NCI-H345 (cell line): ENCODE measurements at regions not wholly inside any gene's neighbourhood (a gene's known extent, or its start where the extent isn't known, plus 50 kb on each side); places are given as distances from the start of the nearest gene placed in this dataset.

Experiments used
- DNase-seq: peaks from one replicate; lab custom pipeline; 2025; lab: John Stamatoyannopoulos, UW

DNA sequence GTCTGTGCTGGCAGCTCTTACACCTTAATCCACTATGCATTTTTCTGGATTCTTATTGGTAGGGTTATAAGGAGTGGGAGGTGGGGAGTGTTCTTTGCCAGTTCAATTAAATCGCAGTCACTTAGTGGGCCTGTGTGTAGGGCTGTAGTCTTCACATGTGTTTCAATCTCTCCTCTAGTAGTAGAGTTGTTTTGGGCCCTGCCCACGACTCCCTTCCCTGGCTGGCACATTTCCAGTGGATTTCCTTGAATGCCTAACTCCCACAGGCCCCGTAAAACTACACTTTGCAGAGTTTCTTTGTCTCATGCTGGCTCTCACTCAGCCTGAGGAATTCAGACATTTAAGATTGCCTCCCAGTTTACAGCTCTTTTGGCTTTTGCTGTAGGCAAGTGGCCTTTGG lies 414.0 kb upstream of the OPRM1 start:
- no peak for DNase-seq

GRCh38 chr6:153624528-153624927 lies 414.5 kb upstream of the OPRM1 start:
- no peak for DNase-seq

DNA sequence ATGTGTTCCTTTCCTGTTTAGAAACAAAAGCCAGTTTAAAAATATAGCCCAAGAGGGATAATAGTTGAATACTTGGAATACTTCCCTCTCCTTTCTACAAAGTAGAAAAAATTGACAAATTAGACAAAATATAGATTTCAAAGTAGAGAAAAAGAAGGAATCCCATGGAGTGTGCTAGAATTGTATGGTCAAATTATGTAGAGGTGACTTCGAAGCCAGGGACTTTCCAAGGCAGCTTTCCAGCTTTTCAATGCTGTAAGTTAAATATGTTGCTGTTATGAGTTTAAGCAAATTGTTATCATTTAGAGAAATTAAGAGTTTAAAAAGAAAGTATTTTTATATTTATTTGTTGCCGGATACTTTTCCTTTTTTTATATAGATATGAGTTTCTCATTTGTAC lies 415.5 kb upstream of the OPRM1 start:
- no peak for DNase-seq

DNA sequence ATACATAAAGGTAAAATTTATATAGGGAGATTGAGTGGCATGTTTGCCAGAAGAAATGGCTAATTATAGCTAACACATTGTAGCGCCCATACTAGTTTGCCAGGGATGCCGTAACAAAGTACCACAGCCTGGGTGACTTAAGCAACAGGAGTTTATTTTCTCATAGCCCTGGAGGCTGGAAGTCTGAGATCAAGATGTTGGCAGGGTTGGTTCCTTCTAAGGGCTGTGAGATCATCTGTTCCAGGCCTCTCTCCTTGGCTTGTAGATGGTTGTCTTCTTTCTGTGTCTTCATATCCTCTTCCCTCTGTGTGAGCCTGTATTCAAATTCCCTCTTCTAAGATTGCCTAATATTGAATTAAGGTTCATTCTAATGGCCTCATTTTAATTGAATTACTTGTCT lies 417.5 kb upstream of the OPRM1 start:
- DNase-seq, result no peak

GRCh38 chr6:153621070-153621469 lies 418.0 kb upstream of the OPRM1 start:
- no peak for DNase-seq

DNA sequence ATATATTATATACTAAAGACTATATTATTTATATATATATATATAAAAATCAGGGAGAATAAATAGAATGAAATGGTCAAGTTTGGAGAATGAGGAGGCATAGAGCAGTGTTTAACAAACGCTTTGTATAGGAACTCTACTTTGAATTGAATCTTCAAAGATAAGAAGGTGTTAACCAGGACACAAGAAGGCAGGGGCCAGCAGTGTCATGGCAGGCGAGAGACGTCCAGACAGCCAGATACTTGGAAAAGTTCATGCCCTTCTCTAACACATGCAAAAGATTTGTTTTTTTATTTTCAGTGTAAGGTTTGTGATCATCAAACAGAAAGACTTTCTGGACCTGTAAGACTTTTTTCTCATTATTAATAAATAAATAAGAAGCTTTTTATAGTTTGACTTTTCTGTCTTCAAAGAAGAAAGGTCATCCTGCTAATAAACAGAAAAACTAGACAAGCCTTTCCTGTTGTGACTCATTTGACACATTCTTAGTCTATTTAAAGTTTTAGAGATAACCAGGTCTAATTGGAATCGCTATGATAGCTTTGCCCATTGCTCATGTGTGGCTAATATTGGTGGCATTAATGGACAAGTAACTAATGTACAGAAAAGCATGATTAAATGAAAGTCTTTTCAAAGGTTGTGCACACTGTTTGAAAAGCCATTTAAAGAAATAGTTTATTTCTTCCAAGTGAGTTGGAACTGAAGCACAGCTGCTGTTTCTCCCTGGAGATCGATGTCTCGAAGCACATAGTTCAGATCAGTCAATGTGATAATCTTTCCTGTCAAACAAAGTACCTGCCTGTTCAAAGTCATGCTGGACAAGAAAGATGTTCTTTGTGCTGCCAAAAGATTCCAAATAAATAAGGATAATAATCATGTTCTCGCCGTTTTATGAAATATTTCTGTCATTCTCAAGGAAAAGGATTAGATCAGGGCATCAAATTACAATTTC lies 420.4 kb upstream of the OPRM1 start:
- no peak for DNase-seq

DNA sequence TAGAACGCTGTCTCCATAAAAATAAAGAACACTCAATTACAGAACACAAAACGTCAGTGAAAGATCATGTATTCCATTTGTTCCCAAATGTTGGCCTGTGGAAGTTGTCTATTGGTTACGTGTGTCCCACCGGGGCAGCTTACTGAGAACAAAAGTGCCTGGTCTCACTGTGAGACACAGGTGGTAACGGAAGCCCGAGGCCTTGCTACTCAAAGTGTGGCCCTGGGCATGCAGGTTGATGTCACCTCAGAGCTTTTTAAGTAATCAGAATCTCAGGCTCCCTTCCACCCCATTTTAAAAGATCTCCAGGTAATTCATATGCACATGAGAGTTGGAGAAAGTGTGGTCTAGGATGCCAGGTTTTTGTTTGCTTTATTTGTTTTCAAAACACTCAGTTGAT lies 422.5 kb upstream of the OPRM1 start:
- DNase-seq, result no peak

DNA sequence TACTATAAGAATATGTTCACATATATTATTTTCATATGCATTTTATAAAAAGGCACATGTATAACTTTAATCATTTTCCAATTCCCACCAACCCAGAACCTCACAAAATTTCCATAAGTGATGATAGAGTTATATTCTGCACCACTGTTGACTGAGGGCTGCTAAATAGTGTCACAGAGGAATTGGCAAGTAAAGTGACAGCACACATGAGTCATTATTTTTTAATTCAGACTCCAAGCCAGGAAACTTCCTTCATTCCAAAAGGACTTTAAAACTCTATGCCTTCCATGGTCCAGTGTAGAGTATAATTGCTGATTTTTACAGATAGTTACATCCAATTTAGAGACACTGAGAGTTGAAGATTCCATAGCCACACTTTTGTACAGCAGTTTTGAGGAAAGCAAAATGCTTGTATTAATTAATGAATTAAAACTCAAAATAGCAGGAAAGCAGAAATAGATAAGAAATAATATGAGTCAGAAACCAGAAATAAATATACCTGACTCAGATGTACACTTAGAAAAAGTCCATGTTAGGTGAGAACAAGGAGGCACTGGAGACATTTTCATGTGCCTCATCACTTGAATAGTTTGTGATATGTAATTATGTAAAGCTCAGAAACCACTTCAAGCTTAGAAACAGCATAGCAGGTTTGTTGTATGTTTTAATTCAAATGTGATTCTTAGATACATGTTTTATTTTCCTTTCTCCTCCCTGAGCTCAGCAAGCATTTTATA lies 425.2 kb upstream of the OPRM1 start:
- DNase-seq, result no peak

- DNase-seq, result no peak
Measured at GRCh38 chr6:153602401-153602800, 436.6 kb upstream of the OPRM1 start.

DNA sequence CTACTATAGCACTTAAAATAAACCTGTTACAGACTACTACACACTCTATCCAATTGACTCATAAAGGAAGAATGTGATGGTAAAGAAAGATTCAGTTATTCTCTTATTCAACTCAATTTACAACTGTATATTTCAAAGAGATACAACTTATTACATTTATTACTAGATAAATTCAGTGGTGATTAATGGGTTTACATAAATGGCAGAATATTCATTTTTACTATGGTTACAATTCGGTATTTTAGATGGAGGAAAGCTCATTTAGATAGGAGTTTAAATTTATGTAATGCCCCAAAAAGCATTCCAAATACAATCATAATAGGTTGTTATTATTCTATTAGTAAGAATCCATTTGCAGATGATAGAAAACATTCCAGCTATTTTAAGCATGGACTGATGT lies 439.1 kb upstream of the OPRM1 start:
- DNase-seq, result no peak

DNA sequence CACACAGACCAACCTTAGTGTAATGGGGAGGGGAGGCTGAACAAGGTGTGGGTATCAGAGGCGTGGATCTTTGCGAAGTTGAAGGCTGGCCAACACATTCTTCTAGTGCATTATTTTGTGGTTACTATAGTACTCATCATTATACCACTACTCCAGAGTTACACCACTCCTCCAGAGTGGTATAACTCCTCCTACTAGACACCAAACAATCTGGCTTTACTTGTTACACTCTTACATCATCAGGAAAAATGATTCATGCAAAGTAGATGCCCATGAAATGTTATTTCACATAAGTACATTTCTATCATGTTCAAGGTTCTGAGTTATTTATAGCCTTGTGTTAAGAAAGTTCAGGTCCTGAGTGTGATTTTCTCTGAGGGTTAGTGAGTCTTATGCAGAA lies 443.1 kb upstream of the OPRM1 start:
- no peak for DNase-seq

DNA sequence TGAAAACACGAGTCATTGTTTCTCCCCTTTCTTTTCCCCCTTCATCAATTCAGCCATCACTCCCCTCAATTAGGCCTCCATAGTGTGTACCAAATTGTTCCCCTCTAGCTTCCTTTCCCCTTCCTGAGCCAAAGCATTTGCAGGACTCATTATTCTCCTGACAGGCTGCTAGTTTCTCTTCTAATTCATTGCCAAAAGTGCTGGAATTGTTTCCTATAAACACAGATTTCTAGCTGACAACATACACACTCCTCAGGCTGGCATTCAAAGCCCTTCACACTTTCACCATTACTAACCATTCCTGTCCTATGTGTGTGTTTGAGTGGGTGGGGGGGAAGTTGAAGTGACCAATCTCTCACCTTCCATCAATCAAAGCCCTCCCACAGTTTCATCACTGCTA lies 444.2 kb upstream of the OPRM1 start:
- DNase-seq, result no peak

DNA sequence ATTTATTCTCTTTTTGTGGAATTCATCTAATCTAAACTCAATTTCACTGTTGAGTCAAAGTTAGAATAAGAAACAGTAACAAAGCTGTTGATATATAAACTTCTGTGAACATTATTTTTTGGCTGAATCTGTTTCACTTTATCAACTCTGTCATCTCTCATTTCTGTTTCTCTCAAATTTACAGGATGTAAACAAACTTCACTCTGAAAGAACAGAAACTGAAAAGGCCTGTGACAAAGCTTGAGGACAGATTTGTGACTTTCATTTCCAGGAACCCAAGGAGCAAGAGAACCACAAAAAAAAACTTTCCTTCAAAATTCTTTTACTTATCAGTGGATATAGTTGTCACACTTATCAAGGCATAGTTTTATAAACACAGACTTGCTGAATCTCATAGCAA lies 447.9 kb upstream of the OPRM1 start:
- no peak for DNase-seq

- DNase-seq, result no peak
Measured at GRCh38 chr6:153590411-153590810, 448.6 kb upstream of the OPRM1 start.

GRCh38 chr6:153588330-153588729 lies 450.7 kb upstream of the OPRM1 start:
- no peak for DNase-seq

DNA sequence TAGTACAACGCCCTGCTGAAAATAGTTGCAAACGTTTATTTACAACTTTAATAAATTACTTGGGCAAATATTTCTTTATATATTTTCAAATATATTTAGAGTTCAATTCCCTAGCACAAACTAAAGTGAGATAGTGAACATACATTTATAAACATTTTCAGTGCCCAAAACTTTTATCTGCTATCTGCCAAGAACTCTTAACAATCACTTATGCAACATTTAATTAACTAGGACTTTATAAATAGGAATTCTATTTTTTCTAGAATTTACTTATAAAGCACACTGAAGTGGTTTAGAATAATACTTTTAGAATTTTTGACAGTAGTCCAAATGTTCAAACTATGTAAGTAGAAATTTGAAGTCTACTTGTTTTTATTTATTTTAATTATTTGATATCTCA lies 452.6 kb upstream of the RGS17 start:
- no peak for DNase-seq

- no peak for DNase-seq
Measured at GRCh38 chr6:153580776-153581175, 449.7 kb upstream of the RGS17 start.

DNA sequence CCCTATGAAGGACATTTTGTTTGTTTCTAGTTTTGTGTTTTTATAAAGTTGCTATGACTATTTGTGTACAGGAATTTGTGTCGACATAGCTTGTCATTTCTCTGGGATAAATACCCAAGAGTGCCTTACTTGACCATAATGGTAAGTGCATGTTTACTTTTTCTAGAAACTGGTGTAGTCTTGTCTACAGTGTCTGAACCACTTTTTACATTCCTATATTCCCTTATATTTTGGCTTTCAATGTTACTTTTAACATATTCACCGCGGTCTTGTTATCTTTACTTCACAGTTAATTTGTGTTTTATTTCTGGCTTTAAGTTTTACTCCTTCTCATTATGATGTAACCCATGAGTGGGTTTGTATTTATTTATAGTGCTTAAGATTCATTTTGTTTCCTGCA lies 444.4 kb upstream of the RGS17 start:
- DNase-seq, result no peak

DNA sequence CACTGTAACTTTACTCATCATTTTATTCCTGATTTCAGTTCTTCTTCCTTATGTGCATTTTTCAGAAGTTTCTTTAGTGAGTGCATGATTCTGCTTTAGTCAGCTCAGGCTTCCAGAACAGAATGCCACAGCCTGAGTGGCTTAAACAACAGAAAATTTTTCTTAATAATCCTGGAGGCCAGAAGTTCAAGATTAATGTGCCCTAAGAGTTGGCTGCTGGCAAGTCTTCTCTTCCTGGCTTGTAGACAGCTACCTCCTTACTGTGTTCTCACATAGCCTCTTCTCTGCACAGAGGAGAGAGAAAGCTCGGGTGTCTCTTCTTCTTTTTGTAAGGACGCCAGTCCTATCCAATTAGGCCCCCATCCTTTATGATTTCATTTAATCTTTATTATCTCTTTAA lies 443.1 kb upstream of the RGS17 start:
- DNase-seq, result no peak

DNA sequence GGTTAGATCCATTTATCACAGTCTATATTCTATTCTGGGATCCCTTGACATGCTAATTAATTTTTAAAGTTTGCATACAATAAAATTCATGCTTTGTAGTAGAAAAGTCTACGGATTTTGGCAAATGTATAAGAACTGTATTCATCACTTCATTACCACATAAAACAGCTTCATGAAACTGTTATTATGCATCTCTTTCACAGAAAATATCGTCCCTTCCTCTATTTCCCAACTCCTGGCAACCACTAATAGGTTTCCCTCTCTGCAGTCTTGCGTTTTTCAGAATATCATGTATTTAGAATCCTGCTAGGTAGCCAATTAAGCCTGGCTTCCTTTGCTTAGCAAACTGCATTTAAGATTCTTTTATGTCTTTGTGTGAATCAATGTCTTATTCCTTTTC lies 441.3 kb upstream of the RGS17 start:
- no peak for DNase-seq

GRCh38 chr6:153568628-153569027 lies 437.5 kb upstream of the RGS17 start:
- DNase-seq, result no peak

DNA sequence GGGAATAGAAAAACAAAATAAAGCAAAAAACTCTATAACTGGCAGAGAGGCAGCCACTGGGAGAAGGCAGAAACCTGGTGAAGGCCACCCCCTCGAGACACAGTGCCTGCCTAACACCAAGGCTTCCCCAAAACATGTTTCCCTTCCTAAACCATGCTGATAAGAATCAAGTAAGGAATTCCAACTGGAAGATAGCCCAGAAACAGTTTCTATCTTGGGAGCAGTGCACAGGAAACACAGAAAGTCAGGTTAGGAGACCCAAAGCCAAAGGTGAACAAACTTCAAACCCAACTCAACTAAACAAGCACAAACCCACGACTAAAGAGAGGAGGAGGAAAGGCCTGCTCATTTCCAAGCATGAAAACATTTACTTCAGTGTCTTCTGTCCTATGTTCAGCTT lies 433.7 kb upstream of the RGS17 start:
- no peak for DNase-seq

DNA sequence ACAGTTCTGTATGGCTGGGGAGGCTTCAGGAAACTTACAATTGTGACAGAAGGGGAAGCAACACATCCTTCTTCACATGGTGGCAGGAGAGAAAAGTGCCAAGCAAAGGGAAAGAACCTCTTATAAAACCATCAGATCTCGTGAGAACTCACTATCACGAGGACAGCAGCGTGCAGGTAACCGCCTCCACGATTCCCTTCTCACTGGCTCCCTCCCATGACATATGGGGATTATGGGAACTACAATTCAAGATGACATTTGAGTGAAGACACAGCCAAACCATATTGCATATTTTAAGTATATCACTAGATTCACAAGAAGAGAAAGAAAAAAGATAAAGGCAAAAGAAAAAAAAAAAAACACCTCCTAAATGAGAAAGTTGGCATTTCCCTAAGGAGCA lies 431.9 kb upstream of the RGS17 start:
- no peak for DNase-seq

DNA sequence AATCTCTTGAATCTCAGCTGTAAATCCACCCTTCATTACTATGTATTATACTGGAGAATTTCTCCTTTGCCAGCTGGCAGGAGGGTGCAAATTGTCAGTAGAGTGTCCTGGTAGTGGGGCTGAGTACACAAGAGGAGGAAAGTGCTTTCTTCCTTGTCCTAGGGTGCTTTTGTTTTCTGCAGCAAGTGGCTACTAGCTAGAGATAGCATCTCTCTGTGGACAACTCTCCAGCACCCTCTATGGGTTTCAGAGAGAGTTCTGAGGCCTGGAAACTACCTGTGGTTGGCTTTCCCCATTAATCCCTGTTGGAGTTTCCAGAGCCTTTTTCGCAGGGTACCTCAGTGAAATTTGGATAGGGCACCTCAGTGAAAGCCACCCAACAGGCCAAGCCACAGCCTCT lies 422.5 kb upstream of the RGS17 start:
- DNase-seq, result no peak
